HepG2 (cell line): ENCODE measurements at regions not wholly inside any gene's neighbourhood (a gene's known extent, or its start where the extent isn't known, plus 50 kb on each side); places are given as distances from the start of the nearest gene placed in this dataset.

Experiments used
- CTCF ChIP-seq: sonication (generic); formaldehyde crosslinking; IDR thresholded peaks from 2 replicates; pipeline ENCODE4 v1.5.0; 2020; ENCODE audit warnings: mild to moderate bottlenecking, missing genetic modification reagents, moderate library complexity
- DR1 ChIP-seq: sonication (generic); formaldehyde crosslinking; IDR thresholded peaks from 2 replicates; pipeline ENCODE4 v1.8.0; 2021; ENCODE audit warnings: mild to moderate bottlenecking, missing genetic modification reagents, inconsistent platforms
- EZH2 ChIP-seq: conservative IDR thresholded peaks from 2 replicates; pipeline ENCODE4 v1.6.1; 2012; ENCODE audit warnings: mild to moderate bottlenecking, low read depth, low read length, moderate library complexity
- REST ChIP-seq, 2 experiments: IDR thresholded peaks; 2 replicates each; pipeline ENCODE4 v1.6.1; 2011 to 2012; ENCODE audit warnings: low read length in 2 of 2, borderline replicate concordance in 1 of 2, low read depth in 1 of 2, mild to moderate bottlenecking in 1 of 2, moderate library complexity in 1 of 2
- ZBTB40 ChIP-seq, 2 experiments: fragments of 450-650 bp in 1 of 2; sonication (generic) in 1 of 2; formaldehyde crosslinking in 1 of 2; IDR thresholded peaks; 2 replicates each; pipeline versions ENCODE4 v1.6.1 to v1.8.0; 2016 to 2022; ENCODE audit warnings: antibody characterized with exemption in 1 of 2, mild to moderate bottlenecking in 1 of 2, missing genetic modification reagents in 1 of 2

GRCh38 chr5:130797303-130797702 is 367.8 kb downstream of the HINT1 start:
- TF ChIP-seq ZBTB40 (IDR thresholded peaks at IDR 0.05) = no peak
- TF ChIP-seq ZBTB40 (CRISPR knock-in tag; IDR thresholded peaks at IDR 0.05) = no peak
- no peak for TF ChIP-seq DR1 (CRISPR knock-in tag)
- TF ChIP-seq CTCF = no peak
- no peak for TF ChIP-seq EZH2
- TF ChIP-seq REST (IDR thresholded peaks at IDR 0.05; ENCODE audit: borderline replicate concordance in 1 of 2, low read depth in 1 of 2, low read length in 2 of 2) = no peak
